Prostate gland (tissue), 2 donors: ENCODE measurements at regions not wholly inside any gene's neighbourhood (a gene's known extent, or its start where the extent isn't known, plus 50 kb on each side); places are given as distances from the start of the nearest gene placed in this dataset.
"Not testable (repeated sequence)": the region's sequence is repeated elsewhere in the genome, so short reads cannot be mapped to it uniquely, and the experiment has no call there.

Experiments
- DNase-seq: peaks from one replicate; pipeline ENCODE4 v3.0.0-alpha.2; 2019; ENCODE audit warnings: low spot score
- H3K27ac ChIP-seq, 2 donors: fragments of 200-600 bp; sonication (generic); 2 replicates each; pipeline ENCODE4 v1.5.1; 2017 to 2019
- H3K27me3 ChIP-seq: fragments of 200-600 bp; sonication (generic); replicated peaks from 2 replicates; pipeline ENCODE4 v1.5.1; 2019; ENCODE audit not compliant: insufficient read depth
- H3K36me3 ChIP-seq, 2 donors: fragments of 200-600 bp; sonication (generic); 1 replicate in 1 of 2; 2 replicates in 1 of 2; pipeline versions ENCODE4 v1.5.1 to v1.8.1; 2017 to 2019
- H3K4me1 ChIP-seq: fragments of 200-600 bp; sonication (generic); replicated peaks from 2 replicates; pipeline ENCODE4 v1.5.1; 2019
- H3K4me3 ChIP-seq, 2 donors: fragments of 200-600 bp; sonication (generic); 2 replicates each; pipeline ENCODE4 v1.5.1; 2017 to 2019
- H3K9me3 ChIP-seq: fragments of 200-600 bp; sonication (generic); 2 replicates; pipeline ENCODE4 v1.5.1; 2017
- CTCF ChIP-seq, 4 experiments: fragments of 200-600 bp in 2 of 4; fragments of 450-650 bp in 2 of 4; sonication (generic) in 2 of 4; IDR thresholded peaks; 1 replicate in 3 of 4; 2 replicates in 1 of 4; pipeline ENCODE4 v1.5.1; 2016 to 2019; ENCODE audit warnings: antibody characterized with exemption in 4 of 4, mild to moderate bottlenecking in 2 of 4, moderate library complexity in 2 of 4
- POLR2A ChIP-seq: fragments of 450-650 bp; IDR thresholded peaks from one replicate; pipeline ENCODE4 v1.6.1; 2016; ENCODE audit warnings: antibody characterized with exemption, mild to moderate bottlenecking
- POLR2AphosphoS5 ChIP-seq: sonication (generic); formaldehyde crosslinking; IDR thresholded peaks from one replicate; pipeline ENCODE4 v1.6.1; 2017; ENCODE audit warnings: antibody characterized with exemption
- WGBS: methylation state at CpG from one replicate; pipeline ENCODE4 v1.1.5; 2018; 5-methylcytosine and 5-hydroxymethylcytosine counted together
- intact Hi-C: fragments of 100-400 bp; cut with DNase I; formaldehyde crosslinking; loops from one replicate; pipeline ENCODE4 v1.14.2; 2022

- TF ChIP-seq POLR2A, result no peak
- TF ChIP-seq POLR2AphosphoS5, result no peak
- no peak for TF ChIP-seq CTCF (IDR thresholded peaks at IDR 0.05)
- no peak overlapping the region for H3K27ac ChIP-seq
- no peaks in the 10 kb centered on the region for H3K27me3 ChIP-seq
- no peaks in the 10 kb centered on the region for H3K36me3 ChIP-seq
- DNase-seq, result no peak
- no peaks in the 10 kb centered on the region for H3K9me3 ChIP-seq
- intact Hi-C loops, result no loop called here
- H3K4me1 ChIP-seq, result peaks cover 3% of the 10 kb centered on the region
- H3K4me3 ChIP-seq, result no peak overlapping the region
Observed at GRCh38 chr5:68024426-68024825, 191.1 kb upstream of the PIK3R1 start.

GRCh38 chr5:68021916-68022315 lies 193.6 kb upstream of the PIK3R1 start:
- WGBS, result 89% methylated on average over 4 of the region's 4 CpGs
- no peak for DNase-seq
- no peak overlapping the region for H3K4me3 ChIP-seq
- no peak overlapping the region for H3K27ac ChIP-seq
- intact Hi-C loops, result no loop called here
- no peaks in the 10 kb centered on the region for H3K9me3 ChIP-seq
- peaks cover under 1% of the 10 kb centered on the region for H3K4me1 ChIP-seq
- TF ChIP-seq POLR2A, result no peak
- no peak for TF ChIP-seq CTCF (IDR thresholded peaks at IDR 0.05)
- TF ChIP-seq POLR2AphosphoS5, result no peak
- no peaks in the 10 kb centered on the region for H3K27me3 ChIP-seq
- no peaks in the 10 kb centered on the region for H3K36me3 ChIP-seq

GRCh38 chr5:68021227-68021626 lies 194.3 kb upstream of the PIK3R1 start:
- no peaks in the 10 kb centered on the region for H3K36me3 ChIP-seq
- no peaks in the 10 kb centered on the region for H3K4me1 ChIP-seq
- no peaks in the 10 kb centered on the region for H3K9me3 ChIP-seq
- DNase-seq, result no peak
- no peak overlapping the region for H3K27ac ChIP-seq
- WGBS, result 86% methylated on average over 2 of the region's 2 CpGs
- H3K4me3 ChIP-seq, result no peak overlapping the region
- intact Hi-C loops, result no loop called here
- TF ChIP-seq POLR2AphosphoS5 (no peak), POLR2A (no peak), CTCF (IDR thresholded peaks at IDR 0.05) (no peak)
- no peaks in the 10 kb centered on the region for H3K27me3 ChIP-seq

GRCh38 chr5:68020461-68020969 lies 195.0 kb upstream of the PIK3R1 start:
- H3K27me3 ChIP-seq, H3K4me3 ChIP-seq, H3K9me3 ChIP-seq, H3K36me3 ChIP-seq, H3K27ac ChIP-seq, DNase-seq, H3K4me1 ChIP-seq, intact Hi-C loops: not testable (repeated sequence)
- WGBS, result 90% methylated on average over 28 of the region's 41 CpGs

GRCh38 chr5:68015381-68016302 lies 199.9 kb upstream of the PIK3R1 start:
- 72% methylated on average over 6 of the region's 6 CpGs for WGBS
- no peak overlapping the region for H3K4me3 ChIP-seq
- H3K27me3 ChIP-seq, result no peaks in the 10 kb centered on the region
- H3K9me3 ChIP-seq, result no peaks in the 10 kb centered on the region
- H3K27ac ChIP-seq, result no peak overlapping the region
- no peaks in the 10 kb centered on the region for H3K36me3 ChIP-seq
- H3K4me1 ChIP-seq, result no peaks in the 10 kb centered on the region
- intact Hi-C loops, result no loop called here
- no peak for DNase-seq
- TF ChIP-seq POLR2AphosphoS5 (no peak), POLR2A (no peak), CTCF (IDR thresholded peaks at IDR 0.05) (no peak)
